ENCODE measurements at regions not wholly inside any gene's neighbourhood (a gene's known extent, or its start where the extent isn't known, plus 50 kb on each side); places are given as distances from the start of the nearest gene placed in this dataset.

DNA sequence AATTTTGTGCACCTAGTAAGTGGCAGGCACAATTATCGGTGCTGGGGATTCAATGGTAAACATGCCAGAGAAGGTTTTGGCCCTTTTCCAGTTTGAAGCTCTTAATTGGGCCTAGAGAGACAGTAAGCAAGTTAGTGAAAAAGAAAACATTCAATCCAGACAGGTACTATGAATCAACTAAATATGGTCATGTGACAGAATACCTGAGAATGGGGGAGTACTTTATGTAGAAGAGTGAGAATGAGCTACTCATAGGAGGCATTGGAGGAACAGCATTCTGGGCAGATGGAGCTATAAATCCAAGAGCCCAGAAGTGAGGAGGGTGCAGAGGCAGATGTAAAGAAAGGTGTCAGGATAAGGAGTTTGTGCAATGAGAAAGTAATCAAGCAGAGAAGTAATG, 1017.9 kb downstream of the ADGRL2 start:
- TF ChIP-seq FOXP4 (CRISPR knock-in tag; IDR thresholded peaks at IDR 0.05) (no peak), ZNF138 (CRISPR knock-in tag; conservative IDR thresholded peaks at IDR 0.05) (no peak), CTCF (IDR thresholded peaks at IDR 0.05) (no peak), TEAD4 (CRISPR knock-in tag; IDR thresholded peaks at IDR 0.05) (no peak), ATF2 (CRISPR knock-in tag; IDR thresholded peaks at IDR 0.05; ENCODE audit: borderline replicate concordance, low read depth) (no peak), ZNF232 (CRISPR knock-in tag; IDR thresholded peaks at IDR 0.05) (no peak), NFYB (CRISPR knock-in tag; conservative IDR thresholded peaks at IDR 0.05; ENCODE audit: low read depth) (no peak), GTF2I (CRISPR knock-in tag; conservative IDR thresholded peaks at IDR 0.05) (no peak), NR2C2 (CRISPR knock-in tag; IDR thresholded peaks at IDR 0.05) (no peak), NR3C1 (CRISPR knock-in tag; conservative IDR thresholded peaks at IDR 0.05; ENCODE audit: low read depth) (no peak), E2F4 (CRISPR knock-in tag; IDR thresholded peaks at IDR 0.05; ENCODE audit: borderline replicate concordance, low read depth) (no peak)
- TF ChIP-seq, protein P1, sequence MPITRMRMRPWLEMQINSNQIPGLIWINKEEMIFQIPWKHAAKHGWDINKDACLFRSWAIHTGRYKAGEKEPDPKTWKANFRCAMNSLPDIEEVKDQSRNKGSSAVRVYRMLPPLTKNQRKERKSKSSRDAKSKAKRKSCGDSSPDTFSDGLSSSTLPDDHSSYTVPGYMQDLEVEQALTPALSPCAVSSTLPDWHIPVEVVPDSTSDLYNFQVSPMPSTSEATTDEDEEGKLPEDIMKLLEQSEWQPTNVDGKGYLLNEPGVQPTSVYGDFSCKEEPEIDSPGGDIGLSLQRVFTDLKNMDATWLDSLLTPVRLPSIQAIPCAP (CRISPR knock-in tag; IDR thresholded peaks at IDR 0.05) = no peak
- TF ChIP-seq, protein P2, sequence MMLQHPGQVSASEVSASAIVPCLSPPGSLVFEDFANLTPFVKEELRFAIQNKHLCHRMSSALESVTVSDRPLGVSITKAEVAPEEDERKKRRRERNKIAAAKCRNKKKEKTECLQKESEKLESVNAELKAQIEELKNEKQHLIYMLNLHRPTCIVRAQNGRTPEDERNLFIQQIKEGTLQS (CRISPR knock-in tag; conservative IDR thresholded peaks at IDR 0.05) = no peak
- TF ChIP-seq, protein P3, sequence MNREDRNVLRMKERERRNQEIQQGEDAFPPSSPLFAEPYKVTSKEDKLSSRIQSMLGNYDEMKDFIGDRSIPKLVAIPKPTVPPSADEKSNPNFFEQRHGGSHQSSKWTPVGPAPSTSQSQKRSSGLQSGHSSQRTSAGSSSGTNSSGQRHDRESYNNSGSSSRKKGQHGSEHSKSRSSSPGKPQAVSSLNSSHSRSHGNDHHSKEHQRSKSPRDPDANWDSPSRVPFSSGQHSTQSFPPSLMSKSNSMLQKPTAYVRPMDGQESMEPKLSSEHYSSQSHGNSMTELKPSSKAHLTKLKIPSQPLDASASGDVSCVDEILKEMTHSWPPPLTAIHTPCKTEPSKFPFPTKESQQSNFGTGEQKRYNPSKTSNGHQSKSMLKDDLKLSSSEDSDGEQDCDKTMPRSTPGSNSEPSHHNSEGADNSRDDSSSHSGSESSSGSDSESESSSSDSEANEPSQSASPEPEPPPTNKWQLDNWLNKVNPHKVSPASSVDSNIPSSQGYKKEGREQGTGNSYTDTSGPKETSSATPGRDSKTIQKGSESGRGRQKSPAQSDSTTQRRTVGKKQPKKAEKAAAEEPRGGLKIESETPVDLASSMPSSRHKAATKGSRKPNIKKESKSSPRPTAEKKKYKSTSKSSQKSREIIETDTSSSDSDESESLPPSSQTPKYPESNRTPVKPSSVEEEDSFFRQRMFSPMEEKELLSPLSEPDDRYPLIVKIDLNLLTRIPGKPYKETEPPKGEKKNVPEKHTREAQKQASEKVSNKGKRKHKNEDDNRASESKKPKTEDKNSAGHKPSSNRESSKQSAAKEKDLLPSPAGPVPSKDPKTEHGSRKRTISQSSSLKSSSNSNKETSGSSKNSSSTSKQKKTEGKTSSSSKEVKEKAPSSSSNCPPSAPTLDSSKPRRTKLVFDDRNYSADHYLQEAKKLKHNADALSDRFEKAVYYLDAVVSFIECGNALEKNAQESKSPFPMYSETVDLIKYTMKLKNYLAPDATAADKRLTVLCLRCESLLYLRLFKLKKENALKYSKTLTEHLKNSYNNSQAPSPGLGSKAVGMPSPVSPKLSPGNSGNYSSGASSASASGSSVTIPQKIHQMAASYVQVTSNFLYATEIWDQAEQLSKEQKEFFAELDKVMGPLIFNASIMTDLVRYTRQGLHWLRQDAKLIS (CRISPR knock-in tag; IDR thresholded peaks at IDR 0.05; ENCODE audit: borderline replicate concordance) = no peak
